ENCODE measurements at regions not wholly inside any gene's neighbourhood (a gene's known extent, or its start where the extent isn't known, plus 50 kb on each side); places are given as distances from the start of the nearest gene placed in this dataset.

- H3K4me1 ChIP-seq, result peaks cover 0 to 3% (median 0%) of the 10 kb centered on the region in 4 donors
- intact Hi-C loops (cut with DNase I), result no loop called here
- H3K4me3 ChIP-seq, result no peak overlapping the region
- TF ChIP-seq CTCF (IDR thresholded peaks at IDR 0.05), result no peak
- no peak for TF ChIP-seq POLR2A (IDR thresholded peaks at IDR 0.05; ENCODE audit: low read depth)
- TF ChIP-seq EP300 (IDR thresholded peaks at IDR 0.05), result no peak
- no peak for TF ChIP-seq POLR2AphosphoS5 (IDR thresholded peaks at IDR 0.05)
- H3K27ac ChIP-seq (replicated peaks in 1 of 4), result no peak overlapping the region
- peaks cover 0 to 9% (median 1%) of the 10 kb centered on the region in 4 donors for H3K9me3 ChIP-seq
- H3K36me3 ChIP-seq, result no peaks in the 10 kb centered on the region
- H3K27me3 ChIP-seq, result no peaks in the 10 kb centered on the region
- whole genome bisulfite sequencing, result 87% methylated on average over 9 of the region's 9 CpGs
- DNase-seq (ENCODE audit: extremely low spot score), result no peak
These were observed 148.8 kb downstream of the ARL4C start for GRCh38 chr2:234348081-234348480.

- WGBS, result 70% methylated on average over 5 of the region's 5 CpGs
- Histone ChIP-seq H3K36me3 (no peaks in the 10 kb centered on the region), H3K27me3 (no peaks in the 10 kb centered on the region), H3K9me3 (no peaks in the 10 kb centered on the region), H3K4me3 (no peak overlapping the region), H3K4me1 (peaks cover 0 to 3% (median 0%) of the 10 kb centered on the region in 4 donors), H3K27ac (replicated peaks in 1 of 4) (no peak overlapping the region)
- no peak for TF ChIP-seq CTCF (IDR thresholded peaks at IDR 0.05)
- TF ChIP-seq POLR2A (IDR thresholded peaks at IDR 0.05; ENCODE audit: low read depth), result no peak
- TF ChIP-seq POLR2AphosphoS5 (IDR thresholded peaks at IDR 0.05), result no peak
- TF ChIP-seq EP300 (IDR thresholded peaks at IDR 0.05), result no peak
- peak; percentile 74 for DNase-seq (ENCODE audit: extremely low spot score)
- intact Hi-C loops (cut with DNase I), result no loop called here
These were observed 151.0 kb downstream of the ARL4C start for GRCh38 chr2:234345921-234346320.

- no peak overlapping the region for H3K4me3 ChIP-seq
- intact Hi-C loops (cut with DNase I), result no loop called here
- peaks cover 0 to 3% (median 0%) of the 10 kb centered on the region in 4 donors for H3K4me1 ChIP-seq
- H3K27me3 ChIP-seq, result no peaks in the 10 kb centered on the region
- H3K27ac ChIP-seq (replicated peaks in 1 of 4), result no peak overlapping the region
- TF ChIP-seq EP300 (IDR thresholded peaks at IDR 0.05), result no peak
- TF ChIP-seq POLR2A (IDR thresholded peaks at IDR 0.05; ENCODE audit: low read depth), result no peak
- TF ChIP-seq POLR2AphosphoS5 (IDR thresholded peaks at IDR 0.05), result no peak
- TF ChIP-seq CTCF (IDR thresholded peaks at IDR 0.05), result no peak
- no peaks in the 10 kb centered on the region for H3K36me3 ChIP-seq
- no peaks in the 10 kb centered on the region for H3K9me3 ChIP-seq
- 67% methylated on average over 2 of the region's 2 CpGs for WGBS
- DNase-seq (ENCODE audit: extremely low spot score), result no peak
These were observed 152.9 kb downstream of the ARL4C start for GRCh38 chr2:234344012-234344411.

- no peak overlapping the region for H3K4me3 ChIP-seq
- H3K4me1 ChIP-seq, result peaks cover 0 to 3% (median 0%) of the 10 kb centered on the region in 4 donors
- H3K9me3 ChIP-seq, result no peaks in the 10 kb centered on the region
- no peak overlapping the region for H3K27ac ChIP-seq (replicated peaks in 1 of 4)
- no peaks in the 10 kb centered on the region for H3K27me3 ChIP-seq
- 52% methylated on average over 1 of the region's 1 CpG for WGBS
- DNase-seq (ENCODE audit: extremely low spot score), result no peak
- no peaks in the 10 kb centered on the region for H3K36me3 ChIP-seq
- intact Hi-C loops (cut with DNase I), result no loop called here
- TF ChIP-seq POLR2A (IDR thresholded peaks at IDR 0.05; ENCODE audit: low read depth), result no peak
- TF ChIP-seq CTCF (IDR thresholded peaks at IDR 0.05), result no peak
- no peak for TF ChIP-seq POLR2AphosphoS5 (IDR thresholded peaks at IDR 0.05)
- no peak for TF ChIP-seq EP300 (IDR thresholded peaks at IDR 0.05)
These were observed 153.5 kb downstream of the ARL4C start for GRCh38 chr2:234343372-234343771.

- WGBS, result 93% methylated on average over 11 of the region's 11 CpGs
- Histone ChIP-seq H3K4me3 (no peak overlapping the region), H3K27me3 (peaks cover 0 to 7% (median 0%) of the 10 kb centered on the region in 4 donors), H3K4me1 (peaks cover 0 to 3% (median 0%) of the 10 kb centered on the region in 4 donors), H3K27ac (replicated peaks in 1 of 4) (no peak overlapping the region), H3K9me3 (no peaks in the 10 kb centered on the region), H3K36me3 (no peaks in the 10 kb centered on the region)
- intact Hi-C loops (cut with DNase I), result no loop called here
- DNase-seq (ENCODE audit: extremely low spot score), result no peak
- TF ChIP-seq POLR2A (IDR thresholded peaks at IDR 0.05; ENCODE audit: low read depth), result no peak
- no peak for TF ChIP-seq EP300 (IDR thresholded peaks at IDR 0.05)
- TF ChIP-seq POLR2AphosphoS5 (IDR thresholded peaks at IDR 0.05), result no peak
- no peak for TF ChIP-seq CTCF (IDR thresholded peaks at IDR 0.05)
These were observed 155.4 kb downstream of the ARL4C start for GRCh38 chr2:234341306-234341985.

Data from esophagus muscularis mucosa (tissue), 4 donors.